DMS 273 (cell line): ENCODE measurements at regions not wholly inside any gene's neighbourhood (a gene's known extent, or its start where the extent isn't known, plus 50 kb on each side); places are given as distances from the start of the nearest gene placed in this dataset.
"Not testable (repeated sequence)": the region's sequence is repeated elsewhere in the genome, so short reads cannot be mapped to it uniquely, and the experiment has no call there.

Source experiments
- DNase-seq: peaks from one replicate; lab custom pipeline; 2025; ENCODE audit not compliant: unreplicated experiment; lab: John Stamatoyannopoulos, UW

DNA sequence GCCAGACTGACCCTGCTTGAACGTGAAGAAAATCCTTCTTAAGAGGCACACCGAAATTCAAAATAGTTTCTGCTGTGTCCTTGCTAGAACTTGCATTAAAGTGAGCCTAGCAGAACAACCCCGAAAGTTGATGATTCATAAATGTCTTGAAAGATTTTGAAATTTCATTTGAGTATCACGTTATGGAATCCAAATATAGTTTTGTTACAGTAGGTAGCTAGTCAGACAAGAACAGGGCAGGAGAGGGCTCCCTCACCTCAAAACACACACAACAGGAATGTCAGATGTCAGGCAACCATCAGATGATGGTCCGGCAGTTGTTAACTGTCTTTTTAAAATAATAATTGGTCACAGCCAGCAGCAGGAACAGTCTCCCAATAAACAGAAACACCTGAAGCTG is 259.6 kb upstream of the GNPDA2 start:
- DNase-seq, result no peak

DNA sequence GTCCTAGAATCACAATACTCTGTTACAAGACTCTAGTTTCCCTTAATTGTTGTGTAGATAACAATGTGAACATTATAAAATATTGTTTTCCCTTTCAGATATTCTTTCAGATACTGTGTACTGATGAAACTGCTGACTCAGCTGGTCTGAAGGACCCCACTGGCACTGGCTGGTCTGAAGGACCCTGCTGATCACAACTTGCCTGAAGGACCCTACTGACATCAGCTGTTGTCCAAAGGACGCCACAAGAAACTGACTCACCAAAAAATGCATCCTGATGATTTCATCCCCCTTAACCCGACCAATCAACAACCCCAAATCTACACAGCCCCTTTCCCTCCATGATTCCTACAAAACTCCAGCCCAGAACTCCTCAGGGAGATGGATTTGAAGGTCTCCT is 258.8 kb upstream of the GNPDA2 start:
- no peak for DNase-seq

DNA sequence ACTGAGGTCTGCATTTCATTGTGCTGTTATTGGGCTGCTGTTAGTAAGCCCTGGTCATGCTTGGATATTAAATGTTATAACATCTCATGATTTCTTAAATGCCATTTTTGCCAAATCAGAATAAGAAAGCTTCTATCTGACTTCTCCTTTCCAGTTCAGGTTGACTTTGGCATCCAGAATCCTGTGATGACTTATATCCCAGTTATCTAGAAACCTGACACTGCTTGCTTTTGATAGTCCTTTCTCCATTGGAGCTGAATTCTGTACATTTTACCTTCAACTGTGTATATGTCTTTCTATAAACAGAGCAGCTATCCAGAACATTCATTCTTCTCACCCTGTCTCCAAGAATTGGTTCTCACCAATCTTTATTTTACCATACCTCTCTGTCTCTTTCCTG is 257.7 kb upstream of the GNPDA2 start:
- no peak for DNase-seq

DNA sequence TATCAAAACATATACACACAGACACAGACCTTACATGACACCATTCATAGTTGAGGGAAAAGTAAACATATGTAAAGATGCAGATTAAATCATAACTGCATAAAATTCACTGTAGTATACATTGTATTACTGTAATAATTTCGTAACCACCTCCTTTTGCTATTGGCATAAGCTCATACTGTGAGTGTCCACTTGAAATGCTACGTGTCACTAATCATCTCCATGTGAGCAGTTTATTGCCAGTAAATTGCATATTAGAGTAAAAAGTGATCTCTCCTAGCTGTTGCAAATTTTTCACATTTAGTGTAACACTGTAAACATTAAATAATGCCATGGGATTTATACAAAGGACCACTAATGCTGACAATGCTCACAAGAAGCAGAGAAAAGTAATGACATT is 256.7 kb upstream of the GNPDA2 start:
- peak; percentile 1 for DNase-seq

DNA sequence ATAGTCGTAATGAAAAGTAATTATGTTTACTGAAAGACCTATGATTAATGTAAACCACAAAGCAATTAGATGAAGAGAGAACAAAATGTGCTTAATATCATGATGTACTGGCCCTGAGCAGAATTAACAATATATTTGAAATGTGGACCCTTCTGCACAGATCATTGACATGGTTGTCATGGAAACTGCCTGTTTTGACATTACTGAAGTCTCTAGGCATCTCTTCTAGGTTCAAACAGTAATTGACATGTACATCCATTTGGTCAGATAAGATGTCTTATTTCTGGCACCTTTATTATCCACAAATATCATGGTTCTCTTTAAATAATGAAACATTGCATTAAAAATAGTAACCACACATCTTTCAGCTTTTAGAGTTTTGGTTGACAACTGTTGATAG is 251.7 kb upstream of the GNPDA2 start:
- DNase-seq, result no peak

DNA sequence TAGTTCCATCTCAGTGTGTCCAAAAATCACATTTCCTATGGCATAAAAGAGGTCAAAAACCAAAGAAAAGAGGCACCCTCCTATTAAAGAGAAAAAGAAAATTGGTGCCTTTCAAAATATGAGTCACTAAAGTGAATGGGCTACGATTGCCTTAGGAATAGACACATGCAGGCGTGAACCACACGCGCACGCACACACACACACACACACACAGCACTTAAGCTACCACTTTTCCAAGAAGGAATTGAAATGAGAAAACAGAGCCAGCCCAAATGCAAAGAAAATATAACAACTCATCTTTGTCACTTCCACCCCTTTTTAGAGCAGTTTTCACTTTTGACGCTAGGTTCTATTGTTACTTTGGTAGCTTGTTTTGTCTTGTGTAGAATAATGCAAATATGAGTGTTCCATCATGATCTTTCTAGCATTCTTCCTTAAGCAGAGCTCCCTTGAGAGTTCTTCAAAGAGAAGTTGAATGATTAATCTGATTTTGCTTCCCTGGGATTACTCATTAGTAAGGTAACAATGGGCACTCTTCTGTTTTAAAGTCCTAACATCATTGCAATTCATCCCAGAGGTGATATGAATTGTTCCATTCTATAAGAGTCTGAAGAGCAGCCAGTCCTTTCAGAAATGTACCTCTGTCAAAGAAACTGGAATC is 239.2 kb upstream of the GNPDA2 start:
- DNase-seq, result no peak

DNA sequence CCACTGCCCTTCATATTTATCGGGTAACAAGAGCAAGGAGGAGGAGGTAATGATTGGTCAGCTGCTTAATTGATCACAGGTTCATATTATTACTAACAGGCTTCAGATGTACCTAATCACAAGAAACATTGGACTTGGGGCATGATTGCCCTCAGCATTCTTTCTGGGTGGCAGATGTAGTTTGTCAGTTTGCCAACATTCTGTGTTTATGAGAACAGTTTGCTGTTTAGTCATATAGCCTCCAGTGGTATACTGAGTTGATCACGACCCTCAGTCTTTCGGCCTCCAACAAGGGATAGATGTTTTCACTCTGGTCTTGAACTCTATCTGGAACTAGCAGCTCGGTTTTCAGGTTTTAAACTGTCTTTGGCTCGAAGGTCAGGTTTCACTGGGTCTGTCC is 237.7 kb upstream of the GNPDA2 start:
- DNase-seq, result not testable (repeated sequence)

DNA sequence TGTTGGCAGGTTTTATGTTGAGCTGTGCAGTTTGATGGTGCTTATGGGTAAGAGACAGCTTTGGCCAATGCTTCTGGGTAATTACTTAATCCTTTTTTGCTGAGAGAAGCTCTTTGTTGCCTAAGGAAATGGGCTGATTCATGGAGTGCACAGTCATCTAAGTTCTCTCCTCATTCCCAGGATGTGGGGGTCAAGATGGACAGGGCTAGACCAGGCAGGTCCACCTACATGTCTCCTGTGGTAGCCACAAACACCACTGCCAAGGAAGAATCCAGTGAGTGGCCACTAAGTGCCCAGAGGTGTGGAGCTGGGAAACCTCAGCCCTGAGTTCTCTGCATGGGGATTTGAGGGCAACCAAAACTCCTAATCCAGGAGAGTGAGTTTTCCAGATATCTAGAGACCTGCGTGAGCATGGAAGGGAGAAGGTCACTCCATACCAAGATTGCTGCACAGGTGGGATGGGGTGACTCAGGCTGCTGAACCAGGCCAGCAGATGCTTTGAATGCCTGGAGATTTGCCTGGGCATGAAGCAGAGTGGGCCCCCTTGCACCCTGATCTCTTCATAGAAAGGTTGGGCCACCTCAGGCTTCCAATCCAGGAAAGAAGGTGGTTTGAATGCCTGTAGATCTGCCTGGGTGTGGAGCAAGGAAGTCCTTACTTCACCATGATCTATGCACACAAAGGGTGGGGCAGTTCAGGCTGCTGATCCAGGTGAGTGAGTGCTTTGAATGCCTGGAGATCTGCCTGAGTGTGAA is 234.8 kb upstream of the GNPDA2 start:
- DNase-seq, result no peak

DNA sequence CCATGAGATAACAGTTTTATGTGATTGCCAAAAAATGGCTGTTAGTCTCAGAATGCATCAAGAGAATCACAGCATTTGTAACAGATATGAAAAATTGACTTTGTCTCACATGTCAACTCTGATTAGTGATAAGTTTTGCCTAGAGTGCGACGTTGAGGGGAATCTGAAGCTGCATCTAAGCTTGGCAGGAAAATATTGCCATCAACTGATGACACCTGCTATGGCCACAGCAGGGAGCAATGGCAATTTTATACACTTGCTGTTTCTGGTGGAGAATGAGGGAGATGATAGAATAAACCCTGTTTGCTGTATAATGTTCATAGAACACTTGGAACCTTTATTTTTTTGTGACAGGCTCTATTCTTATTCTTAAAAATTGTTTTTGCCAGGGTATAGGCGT is 205.4 kb upstream of the GNPDA2 start:
- DNase-seq, result no peak

DNA sequence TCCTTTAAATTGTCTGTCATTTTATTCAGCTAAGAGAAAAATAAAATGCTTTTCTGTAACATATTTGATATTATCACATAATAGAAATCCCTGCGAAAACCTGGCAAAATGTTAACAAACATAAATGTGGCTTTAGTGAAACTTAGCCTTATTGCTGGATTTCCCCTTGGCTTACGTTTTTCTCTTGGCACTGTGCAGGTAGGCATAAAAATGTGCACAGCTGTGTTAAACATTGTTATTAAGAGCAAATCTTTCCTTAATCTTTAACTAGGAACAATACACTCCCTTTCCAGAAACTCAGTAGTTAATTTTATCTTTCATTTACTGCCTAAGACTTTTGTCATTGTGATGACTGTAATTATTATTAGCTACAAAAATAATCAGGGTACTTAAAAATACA is 202.4 kb upstream of the GNPDA2 start:
- DNase-seq, result no peak

DNA sequence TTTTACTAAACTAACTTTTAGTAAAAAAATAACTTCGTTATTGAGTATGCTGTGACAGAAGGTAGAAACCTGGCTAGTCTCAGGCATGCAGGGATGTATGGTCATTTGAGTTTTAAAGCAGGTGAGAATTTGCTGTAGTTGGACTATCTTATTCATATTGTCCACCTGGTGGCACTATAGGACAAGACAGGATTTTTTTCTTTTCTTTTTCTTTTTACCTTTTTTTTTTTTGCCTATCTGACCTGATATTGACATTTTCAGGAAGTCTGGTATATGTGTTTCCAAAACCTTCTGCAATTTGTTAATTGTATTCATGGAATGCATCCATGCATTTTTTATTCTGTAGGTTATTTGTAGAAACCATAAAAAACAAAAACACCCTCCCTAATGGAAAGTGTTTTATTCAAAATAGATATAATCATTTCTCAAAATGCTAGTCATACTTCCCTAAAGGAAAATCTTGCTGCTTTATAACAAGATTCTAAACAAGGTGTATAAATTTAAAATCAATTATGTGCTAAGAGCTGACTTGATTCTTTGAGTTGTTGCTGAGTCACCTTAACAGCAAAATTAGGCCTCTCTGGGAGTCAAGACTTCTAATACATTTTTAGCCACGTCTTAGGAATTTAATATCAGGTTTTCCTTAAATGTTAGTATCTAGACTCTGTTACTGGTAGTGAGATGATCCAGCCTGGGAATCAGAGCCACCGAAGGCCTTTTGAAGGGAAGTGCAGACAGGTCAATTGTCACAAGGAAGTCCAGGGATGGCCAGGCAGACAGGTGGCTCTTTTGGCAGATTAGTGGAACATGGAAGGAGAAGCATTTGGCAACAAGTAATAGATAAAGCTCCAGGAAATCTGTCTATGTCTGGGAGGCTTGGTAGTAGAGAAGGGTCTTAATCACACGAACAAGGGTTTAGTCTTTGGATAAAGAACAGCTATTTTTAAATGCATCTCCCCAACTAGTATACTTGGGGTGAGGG is 201.3 kb upstream of the GNPDA2 start:
- DNase-seq, result peak; percentile 44

DNA sequence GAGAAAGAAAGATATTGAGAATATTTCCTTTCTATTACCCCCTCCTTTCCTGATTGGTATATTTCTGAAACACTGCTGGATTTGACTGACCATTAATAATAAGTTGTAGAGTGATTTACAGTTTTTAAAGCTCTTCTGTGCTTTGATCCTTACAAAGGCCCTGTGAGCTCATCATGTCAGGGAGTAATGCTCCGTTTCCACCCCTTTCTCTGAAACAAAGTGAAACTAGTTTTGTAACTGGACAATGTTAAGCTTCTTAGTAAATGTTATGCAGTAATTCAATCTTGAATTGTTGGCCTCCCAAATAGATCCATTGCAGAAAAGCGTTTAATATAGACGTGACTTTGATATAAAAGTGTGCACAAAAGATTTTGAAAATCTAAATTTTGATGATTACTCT is 190.1 kb upstream of the GNPDA2 start:
- no peak for DNase-seq

DNA sequence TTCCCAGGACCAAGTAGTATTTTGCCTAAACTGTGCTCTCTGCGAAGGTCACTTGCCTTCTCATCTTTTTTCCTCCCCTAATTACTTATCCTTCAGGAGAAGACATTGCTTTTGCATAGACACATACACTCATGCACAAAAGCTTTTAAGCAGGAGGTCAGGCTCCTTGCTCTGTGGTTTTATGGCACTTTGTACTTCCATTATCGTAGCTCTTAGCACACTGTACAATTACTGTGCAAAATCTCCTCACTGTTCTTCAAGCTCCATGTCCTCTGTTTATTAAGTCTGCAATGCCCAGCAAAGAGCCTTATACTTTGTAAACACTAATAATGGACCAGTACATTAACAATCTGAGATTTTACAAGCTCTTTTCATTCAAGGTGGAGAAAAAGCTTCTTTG is 188.4 kb upstream of the GNPDA2 start:
- no peak for DNase-seq

DNA sequence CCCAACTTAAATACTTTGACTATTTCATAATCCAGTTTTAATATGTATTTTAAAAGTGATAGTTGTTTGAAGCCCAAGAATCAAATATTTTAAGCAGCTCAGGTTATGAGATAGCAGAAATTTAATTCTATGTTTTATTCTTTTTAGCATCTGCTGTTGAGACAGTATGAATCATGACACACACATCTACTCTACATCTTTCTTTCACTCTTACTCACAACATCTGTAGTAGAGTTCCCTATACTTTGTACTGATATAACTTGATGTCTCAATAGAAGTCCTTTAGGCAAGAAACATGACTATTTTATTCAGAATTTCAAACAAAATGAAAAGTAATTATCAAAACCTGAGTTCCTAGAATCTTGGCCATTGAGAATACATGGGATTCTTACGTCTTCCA is 187.9 kb upstream of the GNPDA2 start:
- DNase-seq, result no peak

DNA sequence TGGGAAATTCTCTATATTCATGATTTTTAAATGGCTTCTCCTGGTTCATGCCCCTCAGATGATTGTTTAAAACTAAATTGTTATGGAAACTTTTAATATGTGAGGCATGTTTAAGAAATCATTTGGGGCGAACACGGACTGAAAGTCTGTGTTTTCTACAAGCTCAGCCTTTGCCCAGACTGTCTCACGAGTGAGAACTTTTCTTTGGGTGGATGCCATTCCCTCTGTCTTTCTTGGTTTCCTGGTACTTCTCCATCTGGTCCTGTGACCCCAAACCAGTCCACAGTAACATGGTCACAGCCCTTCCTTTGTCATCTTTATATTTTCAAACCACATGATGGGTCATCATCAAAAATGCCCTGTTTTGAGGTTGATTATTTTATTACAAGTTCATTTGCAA is 186.6 kb upstream of the GNPDA2 start:
- no peak for DNase-seq

DNA sequence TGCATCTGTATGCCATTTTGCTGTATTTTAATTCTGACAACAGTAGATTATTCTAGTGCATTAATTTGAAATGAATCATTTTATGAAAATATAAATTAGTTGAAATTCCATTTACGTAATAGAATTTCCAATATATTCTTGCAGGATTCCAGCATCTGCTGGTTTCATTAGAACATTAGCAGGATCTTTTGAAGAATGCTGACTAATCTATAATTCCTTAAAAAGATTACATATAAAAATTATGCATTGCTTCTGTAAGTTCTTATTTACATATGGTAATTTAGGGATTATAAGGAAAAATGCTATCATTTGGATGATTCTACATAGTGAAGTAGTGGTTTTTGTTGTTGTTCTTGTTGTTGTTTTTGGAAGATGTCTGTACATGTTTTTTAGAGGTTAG is 182.2 kb upstream of the GNPDA2 start:
- no peak for DNase-seq

DNA sequence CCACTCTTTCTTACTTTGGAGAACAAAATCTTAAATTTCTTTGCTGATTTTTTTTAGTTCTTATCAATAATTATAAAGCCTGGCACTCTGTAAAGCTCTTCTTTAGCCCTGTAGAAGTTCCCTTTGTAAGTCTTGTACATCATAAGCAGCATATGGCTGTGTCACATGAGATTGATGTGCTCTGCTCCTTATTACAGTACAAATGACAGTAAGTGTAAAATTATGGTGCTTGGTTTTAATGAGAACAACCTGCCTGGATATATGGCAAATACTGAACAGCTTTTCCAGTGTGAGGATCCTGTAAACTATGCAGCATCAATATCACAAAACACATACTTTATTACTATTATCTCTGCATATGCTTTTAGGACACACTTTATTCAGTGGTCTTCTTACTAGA is 145.9 kb upstream of the GNPDA2 start:
- DNase-seq, result no peak

DNA sequence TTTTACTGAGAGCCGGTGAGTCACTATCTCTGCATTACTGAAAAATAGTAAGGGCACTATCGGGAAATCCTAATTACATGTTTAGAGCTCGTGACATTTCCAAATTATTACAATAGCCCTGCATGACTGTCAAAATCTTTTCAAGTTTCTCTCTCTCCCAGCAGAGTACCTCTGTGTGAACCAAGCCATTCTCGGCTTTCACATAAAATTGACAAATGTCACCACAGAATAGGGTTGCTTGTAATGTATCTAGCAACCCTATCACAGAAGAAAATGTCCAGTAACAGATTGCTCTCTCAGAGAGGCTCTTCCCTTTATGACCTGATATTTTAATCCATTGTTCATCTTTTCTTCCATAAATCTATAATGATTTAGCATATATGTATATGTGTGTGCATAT is 144.8 kb upstream of the GNPDA2 start:
- DNase-seq, result no peak

DNA sequence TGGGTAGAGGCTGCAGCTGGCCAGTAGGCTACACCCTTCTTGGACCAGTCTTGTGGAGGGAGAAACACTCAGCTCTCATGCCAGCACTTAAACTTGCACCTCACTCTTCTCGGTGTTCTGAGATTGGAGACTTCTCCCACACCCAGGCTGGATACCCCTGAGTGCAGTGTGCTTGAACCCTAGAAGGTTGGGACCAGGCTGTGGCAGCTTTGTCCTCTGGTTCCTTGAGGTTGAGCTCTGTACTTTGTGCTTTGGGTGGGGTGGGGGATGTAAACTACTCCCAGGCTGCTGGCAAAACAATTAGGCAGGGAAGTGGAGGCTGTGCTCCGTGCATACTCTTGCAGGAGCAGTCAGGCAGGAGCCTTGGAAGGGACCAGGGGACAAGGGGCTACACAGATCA is 143.6 kb upstream of the GNPDA2 start:
- no peak for DNase-seq

DNA sequence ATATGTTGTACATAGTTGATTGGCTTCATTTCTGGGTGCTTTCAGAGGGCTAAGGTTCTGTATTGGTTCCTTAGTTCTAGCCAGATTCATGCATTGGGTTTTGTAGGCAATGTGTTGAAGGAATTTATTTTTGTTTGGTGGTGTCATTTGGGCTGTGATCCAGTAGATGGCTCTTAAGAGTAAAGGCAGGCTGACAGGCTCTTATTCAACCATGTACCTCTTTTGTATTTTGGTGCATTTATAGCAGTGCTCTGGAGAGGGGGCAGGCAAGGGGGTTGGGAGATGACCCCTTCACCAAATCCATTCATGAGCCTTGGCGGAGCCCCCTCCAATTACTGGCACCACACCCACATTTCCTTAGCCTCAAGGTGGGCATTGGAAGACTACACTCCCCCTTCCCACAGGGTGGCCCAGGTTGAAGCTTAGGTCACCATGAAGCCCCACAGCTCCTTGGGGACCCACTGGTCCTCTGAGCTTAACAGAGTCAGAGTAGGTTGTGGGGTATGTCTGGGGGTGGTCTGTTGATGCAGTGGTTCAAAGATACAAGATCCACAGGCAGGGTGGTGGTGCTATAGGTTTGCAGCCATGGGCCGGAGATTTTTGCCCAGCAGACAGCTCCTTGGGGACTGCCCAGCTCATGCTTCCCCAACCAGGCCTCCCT is 143.0 kb upstream of the GNPDA2 start:
- peak; percentile 4 for DNase-seq

DNA sequence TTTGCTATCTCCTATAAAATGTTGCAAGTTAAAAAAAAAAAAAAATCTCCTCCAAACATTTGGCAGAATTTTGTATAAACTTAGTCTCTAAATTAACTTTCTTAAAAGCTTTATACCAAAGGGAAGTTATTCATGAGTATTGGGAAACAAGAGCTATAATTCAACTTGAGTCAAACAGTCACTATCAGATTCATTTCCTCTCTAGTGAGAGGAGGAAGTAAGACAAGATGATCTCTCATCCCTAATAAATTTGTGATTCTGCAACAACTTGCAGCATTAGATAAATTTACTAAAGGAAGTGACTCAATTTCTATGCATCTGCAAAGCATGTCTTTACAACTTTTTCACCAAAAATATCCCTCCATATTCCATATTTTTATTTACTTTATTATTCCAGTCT is 135.4 kb upstream of the GNPDA2 start:
- DNase-seq, result no peak
